ENCODE measurements at regions not wholly inside any gene's neighbourhood (a gene's known extent, or its start where the extent isn't known, plus 50 kb on each side); places are given as distances from the start of the nearest gene placed in this dataset.

- H3K4me3 ChIP-seq (ENCODE audit: low read depth, low read length): no peak overlapping the region
- no peak for TF ChIP-seq CTCF (IDR thresholded peaks at IDR 0.05; ENCODE audit: low read depth, low read length, missing control alignments)
- DNase-seq (ENCODE audit: low read depth): no peak
Observed at GRCh38 chr10:61164458-61165160, 220.6 kb upstream of the RHOBTB1 start.

- no peak overlapping the region for H3K4me3 ChIP-seq (ENCODE audit: low read depth, low read length)
- DNase-seq (ENCODE audit: low read depth): no peak
- no peak for TF ChIP-seq CTCF (IDR thresholded peaks at IDR 0.05; ENCODE audit: low read depth, low read length, missing control alignments)
Observed at GRCh38 chr10:61163403-61163802, 219.4 kb upstream of the RHOBTB1 start.

GRCh38 chr10:61160253-61160652 is 216.3 kb upstream of the RHOBTB1 start:
- no peak for DNase-seq (ENCODE audit: low read depth)

GRCh38 chr10:61159253-61159652 is 215.3 kb upstream of the RHOBTB1 start:
- no peak for TF ChIP-seq CTCF (IDR thresholded peaks at IDR 0.05; ENCODE audit: low read depth, low read length, missing control alignments)
- DNase-seq (ENCODE audit: low read depth): no peak

More at GRCh38 chr10:61160253-61160652, 216.3 kb upstream of the RHOBTB1 start:
- no peak for TF ChIP-seq CTCF (IDR thresholded peaks at IDR 0.05; ENCODE audit: low read depth, low read length, missing control alignments)
- no peak overlapping the region for H3K4me3 ChIP-seq (ENCODE audit: low read depth, low read length)

GRCh38 chr10:61157182-61157581 is 213.2 kb upstream of the RHOBTB1 start:
- no peak overlapping the region for H3K4me3 ChIP-seq (ENCODE audit: low read depth, low read length)
- DNase-seq (ENCODE audit: low read depth): no peak
- no peak for TF ChIP-seq CTCF (IDR thresholded peaks at IDR 0.05; ENCODE audit: low read depth, low read length, missing control alignments)

More at GRCh38 chr10:61159253-61159652, 215.3 kb upstream of the RHOBTB1 start:
- no peak overlapping the region for H3K4me3 ChIP-seq (ENCODE audit: low read depth, low read length)

- no peak overlapping the region for H3K4me3 ChIP-seq (ENCODE audit: low read depth, low read length)
- TF ChIP-seq CTCF (IDR thresholded peaks at IDR 0.05; ENCODE audit: low read depth, low read length, missing control alignments): no peak
- DNase-seq (ENCODE audit: low read depth): no peak
Observed at GRCh38 chr10:61153771-61154170, 209.8 kb upstream of the RHOBTB1 start.

- no peak overlapping the region for H3K4me3 ChIP-seq (ENCODE audit: low read depth, low read length)
- no peak for TF ChIP-seq CTCF (IDR thresholded peaks at IDR 0.05; ENCODE audit: low read depth, low read length, missing control alignments)
- no peak for DNase-seq (ENCODE audit: low read depth)
Observed at GRCh38 chr10:61151059-61151458, 207.1 kb upstream of the RHOBTB1 start.

Measured in GM12864 (cell line).